ENCODE measurements at regions not wholly inside any gene's neighbourhood (a gene's known extent, or its start where the extent isn't known, plus 50 kb on each side); places are given as distances from the start of the nearest gene placed in this dataset.

- TF ChIP-seq YY1 (IDR thresholded peaks at IDR 0.05; ENCODE audit: insufficient read depth, insufficient read length) (no peak), ZNF274 (IDR thresholded peaks at IDR 0.05; ENCODE audit: low read depth, low read length) (no peak)
Observed at GRCh38 chr5:130985776-130986175, 179.3 kb downstream of the HINT1 start.

Data from NT2/D1 (cell line).